ENCODE measurements at regions not wholly inside any gene's neighbourhood (a gene's known extent, or its start where the extent isn't known, plus 50 kb on each side); places are given as distances from the start of the nearest gene placed in this dataset.

DNA sequence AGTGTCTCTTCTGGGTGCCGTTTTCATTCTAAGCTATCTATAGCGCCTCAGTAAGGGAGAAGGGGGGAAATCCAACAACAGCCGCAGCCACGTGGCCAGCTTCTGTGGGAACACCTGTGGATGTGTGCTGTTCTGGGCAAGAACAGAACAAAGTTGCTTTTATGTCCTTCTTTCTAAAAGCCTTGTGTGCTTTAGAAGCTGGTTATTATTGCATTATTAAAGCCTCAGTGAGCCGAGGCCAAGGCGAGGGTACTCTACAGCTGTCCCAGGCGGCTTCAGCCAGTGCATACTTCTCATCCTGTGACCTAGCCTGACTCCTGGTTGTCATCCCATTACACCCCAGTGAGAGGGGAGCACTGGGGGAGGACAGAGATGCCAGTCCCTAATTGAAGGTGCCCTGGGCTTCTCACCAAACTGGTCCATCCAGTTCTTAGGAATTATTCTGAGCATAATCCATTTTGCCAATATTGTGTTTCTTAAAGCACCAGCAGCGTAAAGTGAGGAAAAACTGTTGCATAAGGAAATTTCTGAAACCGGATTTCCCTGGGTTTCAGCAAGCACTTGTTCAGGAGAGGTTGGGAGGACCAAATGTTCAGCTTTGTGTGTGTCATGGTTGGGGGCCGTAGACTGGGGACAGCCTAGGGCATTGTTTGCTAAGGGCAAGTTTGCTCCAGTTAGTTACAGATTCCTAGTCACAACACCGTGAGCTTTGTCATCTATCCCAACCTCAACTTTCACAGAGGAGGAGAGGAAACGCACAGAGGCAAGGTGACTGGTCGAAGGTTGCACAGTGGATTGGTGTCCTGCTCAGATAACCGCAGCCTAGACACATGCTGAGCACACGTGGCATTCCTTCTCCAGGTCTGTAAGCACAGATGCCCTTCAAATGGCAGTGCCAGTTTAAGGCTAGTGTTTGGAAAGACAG, 61.0 kb upstream of the ATP1A1 start:
- Mint-ChIP-seq H3K36me3 (no peaks in the 10 kb centered on the region), H3K27me3 (no peaks in the 10 kb centered on the region), H3K4me3 (no peak overlapping the region), H3K4me1 (peaks cover 33 to 56% (median 35%) of the 10 kb centered on the region in 3 donors), H3K27ac (peak overlapping the region in 1 of 2 donors; percentile 29), H3K9me3 (no peaks in the 10 kb centered on the region)
- ATAC-seq (replicated peaks in 1 of 4): no peak
- Histone ChIP-seq H3K36me3 (ENCODE audit: control insufficient read depth in 2 of 2, extremely low read depth in 1 of 2, insufficient read depth in 1 of 2, low read length in 1 of 2) (no peaks in the 10 kb centered on the region), H3K9me3 (no peaks in the 10 kb centered on the region), H3K4me3 (ENCODE audit: control insufficient read depth in 1 of 2, extremely low read depth in 1 of 2, low read length in 1 of 2) (no peak overlapping the region), H3K27me3 (replicated peaks in 1 of 2; ENCODE audit: control insufficient read depth in 2 of 2, extremely low read depth in 1 of 2, insufficient read depth in 2 of 2, low read length in 1 of 2) (no peaks in the 10 kb centered on the region), H3K27ac (ENCODE audit: low read length) (no peak overlapping the region), H3K4me1 (ENCODE audit: control insufficient read depth in 1 of 2, extremely low read depth in 1 of 2, insufficient read depth in 2 of 2, low read length in 2 of 2) (peaks cover 0 to 4% of the 10 kb centered on the region in 2 experiments)
- 89% methylated on average over 8 of the region's 15 CpGs for WGBS (ENCODE audit: insufficient coverage)
- no peak for DNase-seq
- ChIA-PET POLR2A (interaction anchor here in 1 of 2 donors (0.5 to 0.6 kb wide), 3 partner anchors 10 to 176 kb away, joined by 3 to 4 read pairs (median 3); no protein-coding TSS in a partner anchor), CTCF (interaction anchor here in 1 of 2 donors (0.5 kb wide), 1 partner anchor 178 kb away, joined by 3 read pairs; no protein-coding TSS in a partner anchor)

DNA sequence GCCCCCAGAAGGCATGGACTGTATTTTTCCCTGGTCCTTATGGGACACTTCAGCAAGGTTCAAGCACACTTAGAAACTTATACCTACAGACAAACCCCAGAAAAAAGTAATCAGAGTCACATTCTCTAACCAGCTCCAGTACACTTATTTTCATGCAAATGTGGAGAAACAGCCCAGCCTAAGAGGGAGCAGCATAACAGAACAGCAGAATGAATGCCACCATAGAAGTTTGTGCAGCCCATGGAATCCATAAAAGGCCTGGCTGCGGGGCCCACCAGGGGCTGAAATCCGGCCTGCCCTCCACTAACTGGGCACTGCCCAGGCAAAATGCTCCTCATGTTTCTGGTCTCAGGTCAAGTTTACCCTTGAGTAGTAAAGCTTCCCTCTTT, 60.4 kb upstream of the ATP1A1 start:
- H3K27ac Mint-ChIP-seq: no peak overlapping the region
- DNase-seq (no peak), ATAC-seq (replicated peaks in 1 of 4) (no peak)
- H3K36me3 ChIP-seq (ENCODE audit: control insufficient read depth in 2 of 2, extremely low read depth in 1 of 2, insufficient read depth in 1 of 2, low read length in 1 of 2): no peaks in the 10 kb centered on the region
- H3K4me1 Mint-ChIP-seq: peaks cover 39 to 62% (median 41%) of the 10 kb centered on the region in 3 donors
- no peaks in the 10 kb centered on the region for H3K36me3 Mint-ChIP-seq
- H3K27ac ChIP-seq (ENCODE audit: low read length): no peak overlapping the region
- no peaks in the 10 kb centered on the region for H3K27me3 ChIP-seq (replicated peaks in 1 of 2; ENCODE audit: control insufficient read depth in 2 of 2, extremely low read depth in 1 of 2, insufficient read depth in 2 of 2, low read length in 1 of 2)
- no peak overlapping the region for H3K4me3 ChIP-seq (ENCODE audit: control insufficient read depth in 1 of 2, extremely low read depth in 1 of 2, low read length in 1 of 2)
- peaks cover 0 to 4% of the 10 kb centered on the region in 2 experiments for H3K4me1 ChIP-seq (ENCODE audit: control insufficient read depth in 1 of 2, extremely low read depth in 1 of 2, insufficient read depth in 2 of 2, low read length in 2 of 2)
- WGBS (ENCODE audit: insufficient coverage): 92% methylated on average over 2 of the region's 2 CpGs
- no peak overlapping the region for H3K4me3 Mint-ChIP-seq
- no peaks in the 10 kb centered on the region for H3K9me3 Mint-ChIP-seq
- no peaks in the 10 kb centered on the region for H3K27me3 Mint-ChIP-seq
- H3K9me3 ChIP-seq: no peaks in the 10 kb centered on the region
- CTCF ChIA-PET: interaction anchor here in 1 of 2 donors (0.6 kb wide), 1 partner anchor 40 kb away, joined by 4 read pairs; no protein-coding TSS in a partner anchor
- POLR2A ChIA-PET: interaction anchor here in 1 of 2 donors (0.5 kb wide), 1 partner anchor 9 kb away, joined by 3 read pairs; no protein-coding TSS in a partner anchor

DNA sequence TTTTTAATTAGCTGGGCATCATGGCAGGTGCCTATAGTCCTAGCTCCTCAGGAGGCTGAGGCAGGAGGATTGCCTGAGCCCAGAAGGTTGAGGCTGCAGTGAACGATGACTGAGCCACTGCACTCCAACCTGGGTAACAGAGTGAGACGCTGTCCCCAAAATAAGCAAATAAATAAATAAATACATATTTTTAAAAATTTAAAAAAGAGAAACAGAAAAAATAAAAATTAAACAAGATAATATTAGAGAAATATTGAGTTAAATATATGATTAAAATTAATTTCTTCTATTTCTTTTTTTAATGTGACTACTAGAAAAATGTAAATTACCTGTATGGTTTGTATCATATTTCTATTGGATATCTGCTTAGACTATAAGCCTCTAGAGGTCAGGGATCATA, 59.3 kb upstream of the ATP1A1 start:
- no peak overlapping the region for H3K4me3 ChIP-seq (ENCODE audit: control insufficient read depth in 1 of 2, extremely low read depth in 1 of 2, low read length in 1 of 2)
- ATAC-seq (replicated peaks in 1 of 4) (no peak), DNase-seq (no peak)
- no peak overlapping the region for H3K27ac Mint-ChIP-seq
- no peaks in the 10 kb centered on the region for H3K9me3 Mint-ChIP-seq
- H3K4me3 Mint-ChIP-seq: no peak overlapping the region
- WGBS (ENCODE audit: insufficient coverage): no CpG with 5 or more reads among the region's 2 CpGs
- H3K27me3 Mint-ChIP-seq: no peaks in the 10 kb centered on the region
- H3K36me3 ChIP-seq (ENCODE audit: control insufficient read depth in 2 of 2, extremely low read depth in 1 of 2, insufficient read depth in 1 of 2, low read length in 1 of 2): no peaks in the 10 kb centered on the region
- no peaks in the 10 kb centered on the region for H3K9me3 ChIP-seq
- ChIA-PET POLR2A (no interaction called here), CTCF (no interaction called here)
- H3K27me3 ChIP-seq (replicated peaks in 1 of 2; ENCODE audit: control insufficient read depth in 2 of 2, extremely low read depth in 1 of 2, insufficient read depth in 2 of 2, low read length in 1 of 2): no peaks in the 10 kb centered on the region
- peaks cover 0 to 4% of the 10 kb centered on the region in 2 experiments for H3K4me1 ChIP-seq (ENCODE audit: control insufficient read depth in 1 of 2, extremely low read depth in 1 of 2, insufficient read depth in 2 of 2, low read length in 2 of 2)
- peaks cover 41 to 66% (median 44%) of the 10 kb centered on the region in 3 donors for H3K4me1 Mint-ChIP-seq
- H3K27ac ChIP-seq (ENCODE audit: low read length): no peak overlapping the region
- H3K36me3 Mint-ChIP-seq: no peaks in the 10 kb centered on the region

- no peaks in the 10 kb centered on the region for H3K36me3 Mint-ChIP-seq
- H3K4me1 Mint-ChIP-seq: peaks cover 38 to 61% (median 43%) of the 10 kb centered on the region in 3 donors
- H3K27ac Mint-ChIP-seq: no peak overlapping the region
- H3K4me3 Mint-ChIP-seq: no peak overlapping the region
- no peak for ATAC-seq (replicated peaks in 1 of 4)
- H3K27me3 ChIP-seq (replicated peaks in 1 of 2; ENCODE audit: control insufficient read depth in 2 of 2, extremely low read depth in 1 of 2, insufficient read depth in 2 of 2, low read length in 1 of 2): no peaks in the 10 kb centered on the region
- H3K27ac ChIP-seq (ENCODE audit: low read length): no peak overlapping the region
- ChIA-PET CTCF (no interaction called here), POLR2A (interaction anchor here in 1 of 2 donors (0.5 kb wide), 1 partner anchor 808 kb away, joined by 6 read pairs; no protein-coding TSS in a partner anchor)
- H3K27me3 Mint-ChIP-seq: no peaks in the 10 kb centered on the region
- WGBS (ENCODE audit: insufficient coverage): no CpG with 5 or more reads among the region's 5 CpGs
- no peaks in the 10 kb centered on the region for H3K36me3 ChIP-seq (ENCODE audit: control insufficient read depth in 2 of 2, extremely low read depth in 1 of 2, insufficient read depth in 1 of 2, low read length in 1 of 2)
- no peaks in the 10 kb centered on the region for H3K9me3 ChIP-seq
- H3K9me3 Mint-ChIP-seq: no peaks in the 10 kb centered on the region
- H3K4me1 ChIP-seq (ENCODE audit: control insufficient read depth in 1 of 2, extremely low read depth in 1 of 2, insufficient read depth in 2 of 2, low read length in 2 of 2): peaks cover 0 to 4% of the 10 kb centered on the region in 2 experiments
- no peak for DNase-seq
- H3K4me3 ChIP-seq (ENCODE audit: control insufficient read depth in 1 of 2, extremely low read depth in 1 of 2, low read length in 1 of 2): no peak overlapping the region
Observed at GRCh38 chr1:116314305-116314919, 58.6 kb upstream of the ATP1A1 start.

DNA sequence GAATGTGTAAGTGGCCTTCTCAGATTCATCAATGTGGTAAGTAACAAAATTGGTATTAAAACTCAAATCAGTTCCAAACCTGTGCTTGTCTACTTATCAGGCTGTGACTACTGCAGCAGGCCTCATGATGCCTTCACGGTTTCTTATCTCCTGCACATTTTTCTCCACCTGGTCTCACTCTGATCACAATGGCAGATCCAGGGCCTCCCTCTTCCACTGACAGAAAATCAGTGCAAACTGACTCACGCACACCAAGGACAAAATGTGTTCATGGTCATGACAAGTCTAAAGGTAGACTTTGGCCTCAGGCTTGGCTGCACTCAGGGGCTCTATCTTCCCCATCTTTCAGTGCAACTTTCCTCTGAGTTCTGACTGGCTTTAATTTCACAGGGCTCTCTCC, 56.7 kb upstream of the ATP1A1 start:
- POLR2A ChIA-PET: interaction anchor here in 1 of 2 donors (0.5 kb wide), 1 partner anchor 114 kb away, joined by 3 read pairs; no protein-coding TSS in a partner anchor
- Histone ChIP-seq H3K27me3 (replicated peaks in 1 of 2; ENCODE audit: control insufficient read depth in 2 of 2, extremely low read depth in 1 of 2, insufficient read depth in 2 of 2, low read length in 1 of 2) (no peaks in the 10 kb centered on the region), H3K9me3 (no peaks in the 10 kb centered on the region), H3K27ac (ENCODE audit: low read length) (no peak overlapping the region), H3K4me1 (ENCODE audit: control insufficient read depth in 1 of 2, extremely low read depth in 1 of 2, insufficient read depth in 2 of 2, low read length in 2 of 2) (peaks cover 5% of the 10 kb centered on the region in 2 experiments), H3K4me3 (ENCODE audit: control insufficient read depth in 1 of 2, extremely low read depth in 1 of 2, low read length in 1 of 2) (no peak overlapping the region), H3K36me3 (ENCODE audit: control insufficient read depth in 2 of 2, extremely low read depth in 1 of 2, insufficient read depth in 1 of 2, low read length in 1 of 2) (no peaks in the 10 kb centered on the region)
- WGBS (ENCODE audit: insufficient coverage): 94% methylated on average over 2 of the region's 2 CpGs
- Mint-ChIP-seq H3K27me3 (no peaks in the 10 kb centered on the region), H3K9me3 (no peaks in the 10 kb centered on the region), H3K36me3 (no peaks in the 10 kb centered on the region), H3K27ac (no peak overlapping the region), H3K4me3 (no peak overlapping the region), H3K4me1 (peaks cover 38 to 52% (median 43%) of the 10 kb centered on the region in 3 donors)
- DNase-seq: no peak
- no peak for ATAC-seq (replicated peaks in 1 of 4)
- CTCF ChIA-PET: interaction anchor here in 1 of 2 donors (0.6 kb wide), 1 partner anchor 8 kb away, joined by 3 read pairs; no protein-coding TSS in a partner anchor

DNA sequence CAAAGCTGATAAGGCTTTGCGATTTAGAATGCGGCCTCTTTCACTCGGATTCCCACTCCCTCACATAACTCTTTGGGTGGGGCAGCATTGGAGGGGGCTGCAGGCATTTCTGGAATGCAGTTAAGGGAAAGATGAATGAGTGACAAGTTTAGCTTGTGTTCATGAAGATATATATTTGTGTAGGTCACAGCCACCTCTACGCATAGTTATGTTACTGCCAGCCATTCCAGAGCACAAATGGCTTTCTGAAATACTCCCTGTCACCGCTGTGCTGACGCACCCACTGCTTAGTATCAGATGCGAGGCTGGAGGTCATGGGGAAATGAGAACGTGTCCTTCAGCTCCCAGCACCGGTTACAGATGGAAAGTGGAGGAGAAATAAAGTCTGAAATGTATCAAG, 54.1 kb upstream of the ATP1A1 start:
- CTCF ChIA-PET: no interaction called here
- Mint-ChIP-seq H3K27me3 (no peaks in the 10 kb centered on the region), H3K4me3 (no peak overlapping the region), H3K9me3 (no peaks in the 10 kb centered on the region), H3K36me3 (no peaks in the 10 kb centered on the region), H3K4me1 (peaks cover 49 to 60% (median 57%) of the 10 kb centered on the region in 3 donors), H3K27ac (peak overlapping the region in 1 of 2 donors; percentile 44)
- Histone ChIP-seq H3K27ac (ENCODE audit: low read length) (no peak overlapping the region), H3K9me3 (no peaks in the 10 kb centered on the region), H3K27me3 (replicated peaks in 1 of 2; ENCODE audit: control insufficient read depth in 2 of 2, extremely low read depth in 1 of 2, insufficient read depth in 2 of 2, low read length in 1 of 2) (no peaks in the 10 kb centered on the region), H3K4me3 (ENCODE audit: control insufficient read depth in 1 of 2, extremely low read depth in 1 of 2, low read length in 1 of 2) (no peak overlapping the region), H3K36me3 (ENCODE audit: control insufficient read depth in 2 of 2, extremely low read depth in 1 of 2, insufficient read depth in 1 of 2, low read length in 1 of 2) (no peaks in the 10 kb centered on the region), H3K4me1 (ENCODE audit: control insufficient read depth in 1 of 2, extremely low read depth in 1 of 2, insufficient read depth in 2 of 2, low read length in 2 of 2) (peaks cover 17 to 27% of the 10 kb centered on the region in 2 experiments)
- 94% methylated on average over 3 of the region's 9 CpGs for WGBS (ENCODE audit: insufficient coverage)
- POLR2A ChIA-PET: no interaction called here
- DNase-seq: no peak
- ATAC-seq (replicated peaks in 1 of 4): no peak
